GM18507 (cell line): ENCODE measurements at regions not wholly inside any gene's neighbourhood (a gene's known extent, or its start where the extent isn't known, plus 50 kb on each side); places are given as distances from the start of the nearest gene placed in this dataset.

ENCODE experiments used
- DNase-seq: peaks from one replicate; pipeline ENCODE4 v3.0.0; 2011; ENCODE audit warnings: low read depth; ENCODE audit not compliant: insufficient read length; ENCODE audit errors: extremely low spot score
- FAIRE-seq: peaks from 2 replicates; lab custom pipeline; 2011; peaks lifted over from hg19 to GRCh38; lab: Jason Lieb, UNC

DNA sequence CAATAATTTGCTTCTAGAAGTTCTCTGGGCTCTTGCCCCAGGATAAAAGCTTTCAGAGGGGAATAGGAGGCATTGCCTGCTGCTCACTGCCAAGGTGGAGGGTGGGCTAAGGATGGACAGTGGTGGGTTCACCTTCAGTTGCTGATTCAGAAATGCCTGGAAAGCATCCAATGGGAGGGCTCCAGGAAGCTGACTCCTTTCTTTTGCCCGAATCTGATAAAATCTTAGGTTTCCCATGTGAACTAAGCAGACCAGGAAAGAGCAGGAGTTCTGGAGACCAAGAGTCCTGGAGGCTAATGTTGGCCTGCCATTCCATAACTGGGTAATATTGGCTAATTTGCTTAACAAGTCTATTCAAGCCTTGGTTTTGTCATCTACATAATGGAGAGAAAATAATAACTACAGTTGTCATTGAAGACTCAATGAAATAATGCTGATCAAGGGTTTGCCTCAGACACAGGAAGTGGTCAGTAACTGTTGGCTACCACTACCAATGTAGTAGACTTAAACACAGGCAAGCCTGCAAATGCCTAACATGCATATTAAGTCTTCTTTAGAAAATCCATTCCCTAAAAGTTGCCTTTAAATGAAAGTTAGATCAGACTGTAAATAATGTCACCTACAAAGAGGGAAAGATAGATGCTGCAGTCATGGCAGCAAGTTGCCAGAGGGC is 528.4 kb upstream of the NBEA start:
- no peak for DNase-seq
- FAIRE-seq: no peak

GRCh38 chr13:34414616-34415015 is 527.5 kb upstream of the NBEA start:
- DNase-seq: no peak
- FAIRE-seq: no peak

- no peak for FAIRE-seq
- DNase-seq: no peak
Measured at GRCh38 chr13:34416971-34417380, 525.1 kb upstream of the NBEA start.

GRCh38 chr13:34417896-34418295 is 524.2 kb upstream of the NBEA start:
- DNase-seq (no peak), FAIRE-seq (no peak)

- FAIRE-seq: no peak
- DNase-seq: no peak
Measured at GRCh38 chr13:34419025-34419424, 523.0 kb upstream of the NBEA start.

DNA sequence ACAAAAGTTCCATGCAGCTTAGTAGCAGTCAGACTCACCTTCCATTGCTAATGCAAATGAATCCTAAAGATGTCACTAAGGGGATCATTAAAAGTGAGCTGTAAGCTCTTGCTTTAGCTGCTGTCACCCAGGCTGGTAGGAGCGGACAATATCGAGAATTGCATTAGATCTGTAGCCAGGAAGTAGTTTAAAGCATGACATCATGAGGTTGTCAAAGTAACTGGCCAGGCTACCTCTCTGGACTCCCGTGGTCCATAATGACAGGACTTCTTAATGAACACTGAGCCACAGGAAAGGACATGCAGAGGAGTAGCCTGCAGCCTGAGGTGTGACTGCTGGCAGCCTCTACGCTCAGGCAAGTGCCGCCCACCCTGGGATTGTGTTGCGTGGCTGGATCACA is 522.3 kb upstream of the NBEA start:
- DNase-seq: no peak
- FAIRE-seq: no peak

GRCh38 chr13:34420702-34421346 is 521.2 kb upstream of the NBEA start:
- FAIRE-seq (no peak), DNase-seq (no peak)

DNA sequence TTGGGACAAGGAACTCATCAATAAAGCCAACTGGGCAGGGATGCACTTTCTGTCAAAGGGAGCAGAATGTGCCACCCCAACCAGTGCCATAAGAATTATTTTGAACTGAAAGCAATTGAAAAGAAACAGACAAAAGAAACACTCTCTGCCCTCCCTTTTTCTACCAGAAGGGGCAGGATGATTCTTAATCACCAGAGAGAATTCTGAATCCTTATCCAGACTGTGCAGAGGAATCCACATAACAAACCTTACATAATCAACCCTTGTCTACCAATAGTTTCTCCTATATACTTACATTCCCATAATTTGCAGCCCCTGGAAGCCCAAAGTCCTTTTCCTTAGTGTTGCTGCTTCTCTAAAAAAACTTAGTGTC is 520.7 kb upstream of the NBEA start:
- no peak for DNase-seq

GRCh38 chr13:34421858-34422475 is 520.1 kb upstream of the NBEA start:
- FAIRE-seq (no peak), DNase-seq (no peak)

More for the DNA sequence above, 520.7 kb upstream of the NBEA start:
- no peak for FAIRE-seq

DNA sequence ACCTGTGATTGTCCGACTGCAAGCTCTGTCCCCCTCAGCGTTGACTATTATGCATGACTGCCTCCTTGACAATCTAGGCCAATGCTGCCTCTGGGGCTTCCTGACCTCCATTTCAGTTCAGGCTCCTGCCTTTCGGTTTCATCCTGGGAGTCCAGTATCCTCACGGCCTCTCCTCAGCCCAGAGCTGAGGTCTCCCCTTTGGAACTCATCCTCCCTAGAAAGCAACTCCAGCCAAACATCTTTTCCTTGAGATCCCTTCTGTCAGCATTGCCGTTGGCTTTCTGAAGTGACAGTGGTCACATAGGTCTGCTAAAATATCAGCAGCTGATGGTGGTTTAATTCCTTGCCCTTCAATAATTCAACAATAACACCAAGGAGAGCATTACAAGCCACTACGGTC is 519.1 kb upstream of the NBEA start:
- no peak for DNase-seq
- FAIRE-seq: no peak

GRCh38 chr13:34425327-34425949 is 516.6 kb upstream of the NBEA start:
- no peak for FAIRE-seq
- no peak for DNase-seq

- DNase-seq (no peak), FAIRE-seq (no peak)
Measured at GRCh38 chr13:34428911-34429310, 513.2 kb upstream of the NBEA start.

GRCh38 chr13:34430294-34430693 is 511.8 kb upstream of the NBEA start:
- DNase-seq (no peak), FAIRE-seq (no peak)

DNA sequence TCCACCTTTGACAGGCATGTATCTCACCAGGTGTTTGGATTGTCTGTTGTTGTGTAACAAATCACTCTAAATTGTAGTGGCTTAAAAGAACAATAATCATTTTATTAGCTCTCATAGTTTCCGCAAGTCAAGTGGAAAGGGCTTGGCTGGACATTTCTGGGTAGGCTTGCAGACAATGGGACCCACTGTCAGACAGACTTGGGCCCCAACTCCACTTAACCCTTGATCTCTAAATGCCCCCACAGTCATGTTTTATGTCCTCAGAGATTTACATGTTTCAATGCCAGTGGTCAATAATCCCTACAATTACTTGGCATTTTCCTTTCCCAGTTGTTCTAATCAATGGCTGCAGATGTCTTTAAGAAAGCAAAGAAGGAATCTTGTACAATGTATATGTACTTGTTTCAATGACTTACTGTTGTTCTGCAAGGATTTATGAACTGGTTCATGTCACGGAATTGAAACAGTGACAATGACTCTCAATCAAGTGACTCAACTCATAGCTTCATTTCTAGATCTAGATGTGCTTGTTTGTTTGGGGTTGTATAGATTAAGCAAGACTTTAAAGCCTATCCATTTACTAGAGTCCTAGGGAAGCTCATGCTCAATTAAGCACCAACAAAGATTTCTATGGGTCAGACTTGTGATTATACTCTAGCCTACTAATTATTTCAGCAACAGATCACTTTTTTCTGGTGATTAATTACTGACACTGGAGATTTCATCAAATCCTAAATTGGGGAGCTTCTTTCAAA is 510.1 kb upstream of the NBEA start:
- no peak for DNase-seq
- FAIRE-seq: no peak

GRCh38 chr13:34435338-34435737 is 506.7 kb upstream of the NBEA start:
- DNase-seq (no peak), FAIRE-seq (no peak)

DNA sequence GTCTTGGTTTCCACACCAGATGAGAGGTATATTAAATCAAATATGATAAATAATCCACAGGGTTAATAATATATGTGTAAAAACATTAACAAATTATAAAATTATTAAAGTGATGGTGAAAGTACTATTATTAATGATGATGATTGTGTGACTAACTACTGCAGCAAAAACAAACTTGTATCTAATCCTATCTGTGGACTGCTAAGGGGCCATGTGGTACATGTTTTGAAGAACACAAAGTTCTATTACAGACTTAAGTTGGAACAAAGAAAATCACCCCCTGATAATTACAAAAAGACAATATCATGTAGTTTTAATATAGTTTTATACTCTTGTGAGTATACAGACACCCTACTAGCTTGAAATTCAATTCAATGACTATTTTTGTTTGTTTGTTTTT is 504.2 kb upstream of the NBEA start:
- FAIRE-seq (no peak), DNase-seq (no peak)

DNA sequence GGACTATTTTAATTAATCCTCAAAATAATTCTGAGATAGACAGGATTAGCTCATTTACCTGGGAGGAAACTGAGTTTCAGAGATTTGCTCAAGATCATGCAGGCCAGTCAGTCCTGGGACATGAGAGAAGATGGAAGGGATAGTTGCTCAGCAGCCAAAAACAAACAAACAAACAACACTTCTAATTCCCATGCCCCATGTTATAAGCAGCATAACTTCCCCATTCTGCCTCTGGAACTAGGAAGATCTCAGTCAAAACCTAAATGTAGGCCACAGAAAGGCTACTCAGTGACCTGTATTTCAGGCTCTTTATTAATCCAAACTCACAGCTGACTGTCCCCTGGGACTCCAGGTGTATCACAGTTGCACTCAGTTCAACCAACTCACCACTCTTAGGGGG is 489.2 kb upstream of the NBEA start:
- FAIRE-seq: no peak
- no peak for DNase-seq

DNA sequence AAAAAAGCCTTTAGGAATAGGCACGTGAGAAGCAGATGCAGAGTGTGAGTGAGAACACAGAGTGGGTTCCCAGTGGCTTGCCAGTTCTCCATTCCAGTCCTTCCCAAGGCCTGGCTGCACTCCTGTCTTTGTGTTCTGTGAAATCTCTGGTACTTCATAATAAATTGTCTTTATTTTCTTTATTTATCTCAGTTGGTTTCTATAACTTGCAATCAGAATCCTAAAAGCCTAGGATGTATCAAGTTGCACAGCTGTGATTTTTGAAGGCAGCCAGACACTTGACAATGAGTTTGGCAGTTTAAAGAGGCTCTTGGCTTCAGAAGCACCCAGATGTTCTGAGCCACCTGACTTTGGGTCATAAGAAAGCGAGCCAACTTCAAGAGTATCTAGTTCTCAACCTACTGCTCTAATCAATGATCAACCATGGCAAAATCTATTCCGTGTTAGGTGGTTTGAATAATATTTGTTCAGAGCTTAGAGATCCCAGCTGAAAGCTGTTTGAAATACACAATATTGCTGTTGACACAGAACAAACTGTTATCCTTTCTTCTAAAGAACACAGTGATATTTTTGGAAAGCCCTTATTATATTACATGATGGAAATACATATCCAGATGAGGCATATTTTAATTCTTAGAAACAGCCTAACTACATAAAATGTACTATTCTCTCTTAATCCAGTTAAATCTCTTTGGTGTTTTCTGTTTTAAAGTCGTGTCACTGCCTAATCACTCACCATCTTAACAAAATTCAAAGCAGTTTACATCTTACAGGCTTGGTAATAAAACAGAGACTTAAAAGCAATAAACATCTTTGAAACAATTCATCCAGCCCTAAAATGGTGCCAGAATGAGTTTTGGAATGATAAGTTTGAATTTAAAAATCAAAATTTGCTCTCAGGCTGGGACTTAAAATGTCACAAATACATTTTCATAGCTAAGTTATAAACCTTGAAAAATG is 483.0 kb upstream of the NBEA start:
- DNase-seq: no peak
- no peak for FAIRE-seq

- FAIRE-seq: no peak
- DNase-seq: no peak
Measured at GRCh38 chr13:34459856-34460255, 482.2 kb upstream of the NBEA start.
